ENCODE measurements at regions not wholly inside any gene's neighbourhood (a gene's known extent, or its start where the extent isn't known, plus 50 kb on each side); places are given as distances from the start of the nearest gene placed in this dataset.

DNA sequence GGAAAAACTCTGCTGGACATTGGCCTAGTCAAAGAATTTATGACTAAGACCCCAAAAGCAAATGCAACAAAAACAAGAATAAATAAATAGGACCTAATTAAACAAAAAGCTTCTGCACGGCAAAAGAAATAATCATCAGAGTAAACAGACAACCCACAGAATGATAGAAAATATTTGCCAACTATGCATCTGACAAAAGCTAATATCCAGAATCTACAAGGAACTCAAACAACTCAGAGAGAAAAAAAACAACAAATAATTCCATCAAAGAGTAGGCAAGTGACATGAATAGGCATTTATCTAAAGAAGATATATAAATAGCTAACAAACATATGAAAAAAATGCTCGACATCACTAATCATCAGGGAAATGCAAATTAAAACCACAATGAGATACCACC is 91.2 kb upstream of the PALMD start:
- no peak overlapping the region for H3K4me3 ChIP-seq (ENCODE audit: low read depth, low read length)

GRCh38 chr1:99557546-99558202 is 88.2 kb upstream of the PALMD start:
- POLR2A ChIA-PET: no interaction called here
- CTCF ChIA-PET: no interaction called here
- TF ChIP-seq, protein P1, sequence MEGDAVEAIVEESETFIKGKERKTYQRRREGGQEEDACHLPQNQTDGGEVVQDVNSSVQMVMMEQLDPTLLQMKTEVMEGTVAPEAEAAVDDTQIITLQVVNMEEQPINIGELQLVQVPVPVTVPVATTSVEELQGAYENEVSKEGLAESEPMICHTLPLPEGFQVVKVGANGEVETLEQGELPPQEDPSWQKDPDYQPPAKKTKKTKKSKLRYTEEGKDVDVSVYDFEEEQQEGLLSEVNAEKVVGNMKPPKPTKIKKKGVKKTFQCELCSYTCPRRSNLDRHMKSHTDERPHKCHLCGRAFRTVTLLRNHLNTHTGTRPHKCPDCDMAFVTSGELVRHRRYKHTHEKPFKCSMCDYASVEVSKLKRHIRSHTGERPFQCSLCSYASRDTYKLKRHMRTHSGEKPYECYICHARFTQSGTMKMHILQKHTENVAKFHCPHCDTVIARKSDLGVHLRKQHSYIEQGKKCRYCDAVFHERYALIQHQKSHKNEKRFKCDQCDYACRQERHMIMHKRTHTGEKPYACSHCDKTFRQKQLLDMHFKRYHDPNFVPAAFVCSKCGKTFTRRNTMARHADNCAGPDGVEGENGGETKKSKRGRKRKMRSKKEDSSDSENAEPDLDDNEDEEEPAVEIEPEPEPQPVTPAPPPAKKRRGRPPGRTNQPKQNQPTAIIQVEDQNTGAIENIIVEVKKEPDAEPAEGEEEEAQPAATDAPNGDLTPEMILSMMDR (IDR thresholded peaks at IDR 0.05; ENCODE audit: insufficient read depth, low read length, missing control alignments): no peak
- DNase-seq (ENCODE audit: low read depth, low spot score): no peak
- no peak overlapping the region for H3K4me3 ChIP-seq (ENCODE audit: low read depth, low read length)

More for the DNA sequence above, 91.2 kb upstream of the PALMD start:
- DNase-seq (ENCODE audit: low read depth, low spot score): no peak
- TF ChIP-seq, protein P1 (IDR thresholded peaks at IDR 0.05; ENCODE audit: insufficient read depth, low read length, missing control alignments): no peak
- ChIA-PET POLR2A (no interaction called here), CTCF (no interaction called here)

DNA sequence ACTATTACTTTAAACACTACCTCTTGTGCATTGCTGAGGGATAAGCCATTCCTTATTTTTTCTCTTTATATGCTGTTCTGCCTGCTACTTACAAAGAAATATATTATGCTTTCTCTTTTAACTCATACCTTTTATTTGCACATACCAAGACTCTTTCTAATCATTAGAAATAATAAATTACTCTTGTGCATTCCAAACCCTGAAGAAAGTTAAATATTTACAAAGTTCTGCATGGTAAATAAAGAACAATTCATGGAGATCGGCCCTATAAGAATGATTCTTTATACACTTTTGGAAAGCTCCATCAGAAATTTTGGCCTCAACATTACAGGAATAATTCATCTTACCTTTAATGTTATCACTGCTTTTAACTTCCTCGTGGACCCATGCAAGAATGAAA is 86.7 kb upstream of the PALMD start:
- CTCF ChIA-PET: no interaction called here
- no peak overlapping the region for H3K4me3 ChIP-seq (ENCODE audit: low read depth, low read length)
- POLR2A ChIA-PET: no interaction called here
- TF ChIP-seq, protein P1 (IDR thresholded peaks at IDR 0.05; ENCODE audit: insufficient read depth, low read length, missing control alignments): no peak
- no peak for DNase-seq (ENCODE audit: low read depth, low spot score)

GRCh38 chr1:99560207-99561040 is 85.5 kb upstream of the PALMD start:
- TF ChIP-seq, protein P1 (IDR thresholded peaks at IDR 0.05; ENCODE audit: insufficient read depth, low read length, missing control alignments): no peak
- H3K4me3 ChIP-seq (ENCODE audit: low read depth, low read length): no peak overlapping the region
- ChIA-PET POLR2A (interaction anchor here (0.7 kb wide), 1 partner anchor 9 kb away, joined by 3 read pairs; no protein-coding TSS in a partner anchor), CTCF (no interaction called here)
- no peak for DNase-seq (ENCODE audit: low read depth, low spot score)

- ChIA-PET POLR2A (interaction anchor here (0.5 kb wide), 1 partner anchor 99 kb away, joined by 3 read pairs; no protein-coding TSS in a partner anchor), CTCF (interaction anchor here (0.6 kb wide), 1 partner anchor 19 kb away, joined by 3 read pairs; no protein-coding TSS in a partner anchor)
- no peak for DNase-seq (ENCODE audit: low read depth, low spot score)
- no peak overlapping the region for H3K4me3 ChIP-seq (ENCODE audit: low read depth, low read length)
- TF ChIP-seq, protein P1 (IDR thresholded peaks at IDR 0.05; ENCODE audit: insufficient read depth, low read length, missing control alignments): no peak
Measured at GRCh38 chr1:99561952-99562351, 84.0 kb upstream of the PALMD start.

GRCh38 chr1:99565606-99566289 is 80.2 kb upstream of the PALMD start:
- POLR2A ChIA-PET: no interaction called here
- DNase-seq (ENCODE audit: low read depth, low spot score): no peak
- TF ChIP-seq, protein P1 (IDR thresholded peaks at IDR 0.05; ENCODE audit: insufficient read depth, low read length, missing control alignments): no peak
- no peak overlapping the region for H3K4me3 ChIP-seq (ENCODE audit: low read depth, low read length)
- CTCF ChIA-PET: no interaction called here

Measured in AG04449 (cell line).